NT2/D1 (cell line): ENCODE measurements at regions not wholly inside any gene's neighbourhood (a gene's known extent, or its start where the extent isn't known, plus 50 kb on each side); places are given as distances from the start of the nearest gene placed in this dataset.

Experiments
- DNase-seq: peaks from one replicate; pipeline ENCODE4 v3.0.0-alpha.2; 2011; ENCODE audit warnings: low read depth, low spot score
- H3K27me3 ChIP-seq: 2 replicates; pipeline ENCODE4 v1.6.0; 2011; ENCODE audit warnings: mild to moderate bottlenecking; ENCODE audit not compliant: insufficient read length, insufficient read depth
- H3K36me3 ChIP-seq: 2 replicates; pipeline ENCODE4 v1.6.1; 2011; ENCODE audit warnings: mild to moderate bottlenecking, low read length, mixed read lengths; ENCODE audit not compliant: insufficient read depth, insufficient read length
- H3K4me1 ChIP-seq: 2 replicates; pipeline ENCODE4 v1.5.1; 2011; ENCODE audit not compliant: insufficient read depth, insufficient read length
- H3K4me3 ChIP-seq: 2 replicates; pipeline ENCODE4 v1.5.1; 2011; ENCODE audit warnings: low read depth; ENCODE audit not compliant: insufficient read length
- H3K9ac ChIP-seq: 2 replicates; pipeline ENCODE4 v1.6.0; 2011; ENCODE audit warnings: low read depth; ENCODE audit not compliant: insufficient read length
- H3K9me3 ChIP-seq: 2 replicates; pipeline ENCODE4 v1.5.1; 2011; ENCODE audit warnings: mild to moderate bottlenecking, low read length; ENCODE audit not compliant: insufficient read depth
- SUZ12 ChIP-seq: IDR thresholded peaks from 2 replicates; pipeline ENCODE4 v1.6.1; 2011; ENCODE audit not compliant: insufficient read length, insufficient read depth; ENCODE audit errors: extremely low read depth
- YY1 ChIP-seq: IDR thresholded peaks from 2 replicates; pipeline ENCODE4 v1.6.1; 2011; ENCODE audit not compliant: insufficient read length, insufficient read depth
- ZNF274 ChIP-seq: IDR thresholded peaks from 2 replicates; pipeline ENCODE4 v1.6.1; 2011; ENCODE audit warnings: mild to moderate bottlenecking, low read depth, low read length

GRCh38 chr3:72263223-72263990 is 478.5 kb upstream of the PROK2 start:
- Histone ChIP-seq H3K4me1 (no peaks in the 10 kb centered on the region), H3K36me3 (no peaks in the 10 kb centered on the region), H3K4me3 (no peak overlapping the region), H3K27me3 (no peaks in the 10 kb centered on the region), H3K9ac (no peak overlapping the region), H3K9me3 (no peaks in the 10 kb centered on the region)
- no peak for DNase-seq
- TF ChIP-seq ZNF274 (no peak), SUZ12 (no peak), YY1 (no peak)

- Histone ChIP-seq H3K36me3 (no peaks in the 10 kb centered on the region), H3K9ac (no peak overlapping the region), H3K9me3 (peaks cover 3% of the 10 kb centered on the region; the same call in 1 of the 2 replicates), H3K4me1 (no peaks in the 10 kb centered on the region), H3K27me3 (no peaks in the 10 kb centered on the region), H3K4me3 (no peak overlapping the region)
- DNase-seq: no peak
- TF ChIP-seq SUZ12 (no peak), YY1 (no peak), ZNF274 (no peak)
Measured at GRCh38 chr3:72262736-72263135, 477.8 kb upstream of the PROK2 start.

GRCh38 chr3:72261566-72262564 is 476.9 kb upstream of the PROK2 start:
- H3K4me1 ChIP-seq: no peaks in the 10 kb centered on the region
- H3K27me3 ChIP-seq: no peaks in the 10 kb centered on the region
- H3K9ac ChIP-seq: no peak overlapping the region
- DNase-seq: no peak
- H3K4me3 ChIP-seq: no peak overlapping the region
- H3K36me3 ChIP-seq: no peaks in the 10 kb centered on the region
- peaks cover 12% of the 10 kb centered on the region; the same call in 1 of the 2 replicates for H3K9me3 ChIP-seq
- no peak for TF ChIP-seq YY1
- no peak for TF ChIP-seq SUZ12
- no peak for TF ChIP-seq ZNF274

GRCh38 chr3:72260588-72260910 is 475.6 kb upstream of the PROK2 start:
- no peak for TF ChIP-seq SUZ12
- TF ChIP-seq YY1: no peak
- no peak for TF ChIP-seq ZNF274

GRCh38 chr3:72259755-72260587 is 475.0 kb upstream of the PROK2 start:
- Histone ChIP-seq H3K9ac (no peak overlapping the region), H3K27me3 (no peaks in the 10 kb centered on the region), H3K36me3 (no peaks in the 10 kb centered on the region), H3K9me3 (peaks cover 12% of the 10 kb centered on the region; the same call in 1 of the 2 replicates), H3K4me1 (peaks cover 8% of the 10 kb centered on the region), H3K4me3 (no peak overlapping the region)
- no peak for DNase-seq
- TF ChIP-seq ZNF274 (no peak), YY1 (no peak), SUZ12 (no peak)

More at GRCh38 chr3:72260588-72260910, 475.6 kb upstream of the PROK2 start:
- H3K36me3 ChIP-seq: no peaks in the 10 kb centered on the region
- peaks cover 12% of the 10 kb centered on the region; the same call in 1 of the 2 replicates for H3K9me3 ChIP-seq
- peaks cover 7% of the 10 kb centered on the region for H3K4me1 ChIP-seq
- no peaks in the 10 kb centered on the region for H3K27me3 ChIP-seq
- H3K4me3 ChIP-seq: no peak overlapping the region
- H3K9ac ChIP-seq: no peak overlapping the region
- no peak for DNase-seq

GRCh38 chr3:72258361-72259141 is 473.6 kb upstream of the PROK2 start:
- H3K9me3 ChIP-seq: peaks cover 12% of the 10 kb centered on the region; the same call in 1 of the 2 replicates
- TF ChIP-seq ZNF274: no peak
- no peak for TF ChIP-seq YY1
- TF ChIP-seq SUZ12: no peak
- no peak overlapping the region for H3K4me3 ChIP-seq
- no peaks in the 10 kb centered on the region for H3K36me3 ChIP-seq
- H3K4me1 ChIP-seq: peaks cover 8% of the 10 kb centered on the region
- H3K27me3 ChIP-seq: no peaks in the 10 kb centered on the region
- DNase-seq: no peak
- no peak overlapping the region for H3K9ac ChIP-seq
